ENCODE measurements at regions not wholly inside any gene's neighbourhood (a gene's known extent, or its start where the extent isn't known, plus 50 kb on each side); places are given as distances from the start of the nearest gene placed in this dataset.

- TF ChIP-seq CTCF (IDR thresholded peaks at IDR 0.05; ENCODE audit: poor library complexity, severe bottlenecking) = no peak
- no peak for TF ChIP-seq SMC3 (conservative IDR thresholded peaks at IDR 0.05; ENCODE audit: poor library complexity)
- no peak for TF ChIP-seq EZH2 (IDR thresholded peaks at IDR 0.05; ENCODE audit: borderline replicate concordance, insufficient read depth, low read length, poor library complexity, severe bottlenecking)
- no peak for TF ChIP-seq EP300 (conservative IDR thresholded peaks at IDR 0.05; ENCODE audit: poor library complexity, severe bottlenecking)
- TF ChIP-seq TAF1 (IDR thresholded peaks at IDR 0.05; ENCODE audit: low read depth) = no peak
- TF ChIP-seq REST (IDR thresholded peaks at IDR 0.05; ENCODE audit: borderline replicate concordance) = no peak
- no peak for TF ChIP-seq RAD21 (conservative IDR thresholded peaks at IDR 0.05)
- no peak for TF ChIP-seq POLR2AphosphoS5 (IDR thresholded peaks at IDR 0.05)
- TF ChIP-seq MXI1 (conservative IDR thresholded peaks at IDR 0.05; ENCODE audit: poor library complexity, severe bottlenecking) = no peak
Observed at GRCh38 chr6:153849072-153849779, 189.8 kb upstream of the OPRM1 start.

Measured in neural cell (in vitro differentiated cells).